HepG2 (cell line): ENCODE measurements at regions not wholly inside any gene's neighbourhood (a gene's known extent, or its start where the extent isn't known, plus 50 kb on each side); places are given as distances from the start of the nearest gene placed in this dataset.

ENCODE experiments used
- CBFB ChIP-seq: sonication (generic); formaldehyde crosslinking; IDR thresholded peaks from 2 replicates; pipeline ENCODE4 v1.4.0; 2020; ENCODE audit warnings: missing genetic modification reagents
- CTCF ChIP-seq: sonication (generic); formaldehyde crosslinking; IDR thresholded peaks from 2 replicates; pipeline ENCODE4 v1.5.0; 2020; ENCODE audit warnings: mild to moderate bottlenecking, missing genetic modification reagents, moderate library complexity
- EP300 ChIP-seq, 3 experiments: sonication (generic) in 1 of 3; formaldehyde crosslinking in 1 of 3; IDR thresholded peaks; 2 replicates each; pipeline versions ENCODE4 v1.5.1 to v1.6.1; 2011 to 2020; ENCODE audit warnings: low read depth in 2 of 3, low read length in 2 of 3, borderline replicate concordance in 1 of 3, improper control_type of control experiment in 1 of 3, mild to moderate bottlenecking in 1 of 3, missing genetic modification reagents in 1 of 3, moderate library complexity in 1 of 3
- HCFC1 ChIP-seq: fragments of 150-350 bp; IDR thresholded peaks from 2 replicates; pipeline ENCODE4 v1.6.1; 2014; ENCODE audit warnings: low read depth, low read length
- POLR2A ChIP-seq, 2 experiments: IDR thresholded peaks; 2 replicates each; pipeline ENCODE4 v1.6.1; 2011; ENCODE audit warnings: low read depth in 2 of 2, low read length in 2 of 2, mild to moderate bottlenecking in 1 of 2, moderate library complexity in 1 of 2; ENCODE audit not compliant: insufficient read depth in 1 of 2
- POLR2AphosphoS5 ChIP-seq: IDR thresholded peaks from 2 replicates; pipeline ENCODE4 v1.6.1; 2012; ENCODE audit warnings: low read depth, low read length
- PRDM15 ChIP-seq: sonication (generic); formaldehyde crosslinking; IDR thresholded peaks from 2 replicates; pipeline ENCODE4 v1.4.0; 2020; ENCODE audit warnings: missing genetic modification reagents
- ZBTB1 ChIP-seq: sonication (generic); formaldehyde crosslinking; IDR thresholded peaks from 2 replicates; pipeline ENCODE4 v1.4.0; 2020; ENCODE audit warnings: missing genetic modification reagents, borderline replicate concordance
- ZNF792 ChIP-seq: IDR thresholded peaks from 2 replicates; pipeline ENCODE4 v1.6.1; 2016
- ZNF850 ChIP-seq: sonication (generic); formaldehyde crosslinking; conservative IDR thresholded peaks from 2 replicates; pipeline ENCODE4 v1.9.0; 2021; ENCODE audit warnings: mild to moderate bottlenecking, missing genetic modification reagents
- TF ChIP-seq, protein P1 (sequence below): IDR thresholded peaks from 2 replicates; pipeline ENCODE4 v1.6.1; 2012; ENCODE audit warnings: inconsistent platforms
- TF ChIP-seq, protein P2 (sequence below): sonication (generic); formaldehyde crosslinking; IDR thresholded peaks from 2 replicates; pipeline ENCODE4 v1.8.1; 2023; ENCODE audit warnings: missing genetic modification reagents, inconsistent platforms, borderline replicate concordance

GRCh38 chr2:70362661-70363060, 60.8 kb upstream of the FAM136A start:
- TF ChIP-seq, protein P1, sequence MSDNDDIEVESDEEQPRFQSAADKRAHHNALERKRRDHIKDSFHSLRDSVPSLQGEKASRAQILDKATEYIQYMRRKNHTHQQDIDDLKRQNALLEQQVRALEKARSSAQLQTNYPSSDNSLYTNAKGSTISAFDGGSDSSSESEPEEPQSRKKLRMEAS: no peak
- TF ChIP-seq, protein P2, sequence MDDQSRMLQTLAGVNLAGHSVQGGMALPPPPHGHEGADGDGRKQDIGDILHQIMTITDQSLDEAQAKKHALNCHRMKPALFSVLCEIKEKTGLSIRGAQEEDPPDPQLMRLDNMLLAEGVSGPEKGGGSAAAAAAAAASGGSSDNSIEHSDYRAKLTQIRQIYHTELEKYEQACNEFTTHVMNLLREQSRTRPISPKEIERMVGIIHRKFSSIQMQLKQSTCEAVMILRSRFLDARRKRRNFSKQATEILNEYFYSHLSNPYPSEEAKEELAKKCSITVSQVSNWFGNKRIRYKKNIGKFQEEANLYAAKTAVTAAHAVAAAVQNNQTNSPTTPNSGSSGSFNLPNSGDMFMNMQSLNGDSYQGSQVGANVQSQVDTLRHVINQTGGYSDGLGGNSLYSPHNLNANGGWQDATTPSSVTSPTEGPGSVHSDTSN: no peak
- TF ChIP-seq ZNF850 (CRISPR knock-in tag) (no peak), POLR2A (IDR thresholded peaks at IDR 0.05; ENCODE audit: insufficient read depth in 1 of 2, low read depth in 2 of 2, low read length in 2 of 2) (no peak), PRDM15 (CRISPR knock-in tag) (no peak), ZNF792 (CRISPR knock-in tag) (no peak), HCFC1 (no peak), CBFB (CRISPR knock-in tag) (no peak), ZBTB1 (CRISPR knock-in tag) (no peak), EP300 (IDR thresholded peaks at IDR 0.05; ENCODE audit: low read depth in 2 of 2, low read length in 2 of 2) (no peak), EP300 (CRISPR knock-in tag; IDR thresholded peaks at IDR 0.05; ENCODE audit: borderline replicate concordance) (no peak), CTCF (CRISPR knock-in tag) (no peak), POLR2AphosphoS5 (no peak)
